ENCODE measurements at regions not wholly inside any gene's neighbourhood (a gene's known extent, or its start where the extent isn't known, plus 50 kb on each side); places are given as distances from the start of the nearest gene placed in this dataset.

- no peaks in the 10 kb centered on the region for H3K27me3 ChIP-seq
- no peak overlapping the region for H3K27ac ChIP-seq
- DNase-seq (ENCODE audit: low spot score in 2 of 2), result no peak
- H3K4me3 ChIP-seq, result no peak overlapping the region
- H3K4me1 ChIP-seq, result no peaks in the 10 kb centered on the region
- 92 to 98% methylated on average over 2 of the region's 2 CpGs for WGBS, 2 donors
- no peaks in the 10 kb centered on the region for H3K36me3 ChIP-seq
- H3K9me3 ChIP-seq, result no peaks in the 10 kb centered on the region
- TF ChIP-seq, protein P1, sequence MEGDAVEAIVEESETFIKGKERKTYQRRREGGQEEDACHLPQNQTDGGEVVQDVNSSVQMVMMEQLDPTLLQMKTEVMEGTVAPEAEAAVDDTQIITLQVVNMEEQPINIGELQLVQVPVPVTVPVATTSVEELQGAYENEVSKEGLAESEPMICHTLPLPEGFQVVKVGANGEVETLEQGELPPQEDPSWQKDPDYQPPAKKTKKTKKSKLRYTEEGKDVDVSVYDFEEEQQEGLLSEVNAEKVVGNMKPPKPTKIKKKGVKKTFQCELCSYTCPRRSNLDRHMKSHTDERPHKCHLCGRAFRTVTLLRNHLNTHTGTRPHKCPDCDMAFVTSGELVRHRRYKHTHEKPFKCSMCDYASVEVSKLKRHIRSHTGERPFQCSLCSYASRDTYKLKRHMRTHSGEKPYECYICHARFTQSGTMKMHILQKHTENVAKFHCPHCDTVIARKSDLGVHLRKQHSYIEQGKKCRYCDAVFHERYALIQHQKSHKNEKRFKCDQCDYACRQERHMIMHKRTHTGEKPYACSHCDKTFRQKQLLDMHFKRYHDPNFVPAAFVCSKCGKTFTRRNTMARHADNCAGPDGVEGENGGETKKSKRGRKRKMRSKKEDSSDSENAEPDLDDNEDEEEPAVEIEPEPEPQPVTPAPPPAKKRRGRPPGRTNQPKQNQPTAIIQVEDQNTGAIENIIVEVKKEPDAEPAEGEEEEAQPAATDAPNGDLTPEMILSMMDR (IDR thresholded peaks at IDR 0.05), result no peak
- TF ChIP-seq EP300 (IDR thresholded peaks at IDR 0.05) (no peak), POLR2A (IDR thresholded peaks at IDR 0.05) (no peak)
Measured at GRCh38 chr16:79868841-79869240, 268.3 kb upstream of the MAF start.

DNA sequence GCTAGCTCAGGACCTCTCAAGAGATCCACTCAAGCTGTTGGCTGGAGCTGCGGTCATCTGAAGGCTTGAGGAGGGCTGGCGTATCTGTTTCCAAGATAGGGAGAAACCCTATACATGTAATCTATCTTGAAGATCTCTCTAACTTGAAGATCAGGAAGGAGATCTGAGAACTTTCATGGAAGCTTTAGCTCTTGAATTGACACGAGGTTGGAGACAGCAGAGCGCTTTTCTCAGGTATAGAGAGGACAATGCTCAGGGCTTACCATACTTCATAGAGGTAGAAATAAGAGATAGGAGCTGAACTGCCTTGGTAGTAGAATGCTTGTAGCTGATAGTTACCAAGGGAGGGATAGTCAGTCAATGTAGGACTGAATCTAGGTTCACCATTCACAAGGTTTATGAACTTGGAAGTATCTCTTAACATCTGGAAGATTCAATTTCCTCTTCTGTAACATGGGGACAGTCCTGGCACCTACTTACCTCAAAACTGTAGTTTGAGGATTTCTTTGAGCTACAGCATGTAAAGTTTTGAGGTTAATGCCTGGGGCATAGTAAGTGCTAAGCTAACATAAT lies 267.0 kb upstream of the MAF start:
- Histone ChIP-seq H3K27me3 (no peaks in the 10 kb centered on the region), H3K4me3 (no peak overlapping the region), H3K4me1 (no peaks in the 10 kb centered on the region), H3K9me3 (no peaks in the 10 kb centered on the region), H3K36me3 (no peaks in the 10 kb centered on the region), H3K27ac (no peak overlapping the region)
- 91 to 96% methylated on average over 4 of the region's 4 CpGs for WGBS, 2 donors
- DNase-seq (ENCODE audit: low spot score in 2 of 2), result no peak
- no peak for TF ChIP-seq POLR2A (IDR thresholded peaks at IDR 0.05)
- TF ChIP-seq, protein P1 (IDR thresholded peaks at IDR 0.05), result no peak
- no peak for TF ChIP-seq EP300 (IDR thresholded peaks at IDR 0.05)

DNA sequence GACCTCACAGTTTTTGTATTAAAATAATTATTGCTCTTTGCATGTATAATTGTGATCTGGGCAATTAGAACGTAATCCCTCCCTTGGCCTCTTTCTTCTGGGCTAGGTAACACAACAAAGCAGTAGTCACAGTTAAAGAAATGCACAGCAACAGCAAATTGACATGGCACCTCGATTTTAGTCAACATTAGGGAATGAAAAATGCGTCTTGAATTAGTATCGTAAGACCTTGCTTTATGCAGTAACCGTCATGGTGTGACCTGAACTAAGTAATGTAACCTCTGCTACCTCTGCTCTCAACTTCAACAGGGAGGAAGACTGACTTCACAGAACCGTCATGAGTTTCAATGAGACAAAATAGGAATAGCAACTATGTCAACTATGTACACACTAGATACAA lies 265.4 kb upstream of the MAF start:
- no peaks in the 10 kb centered on the region for H3K27me3 ChIP-seq
- H3K9me3 ChIP-seq, result no peaks in the 10 kb centered on the region
- H3K4me3 ChIP-seq, result no peak overlapping the region
- no peak for TF ChIP-seq EP300 (IDR thresholded peaks at IDR 0.05)
- TF ChIP-seq POLR2A (IDR thresholded peaks at IDR 0.05), result no peak
- TF ChIP-seq, protein P1 (IDR thresholded peaks at IDR 0.05), result no peak
- WGBS, 2 donors, result 78 to 84% methylated on average over 6 of the region's 6 CpGs
- DNase-seq (ENCODE audit: low spot score in 2 of 2), result no peak
- no peaks in the 10 kb centered on the region for H3K4me1 ChIP-seq
- no peak overlapping the region for H3K27ac ChIP-seq
- no peaks in the 10 kb centered on the region for H3K36me3 ChIP-seq

GRCh38 chr16:79864781-79865391 lies 264.3 kb upstream of the MAF start:
- Histone ChIP-seq H3K4me3 (no peak overlapping the region), H3K27ac (no peak overlapping the region), H3K4me1 (no peaks in the 10 kb centered on the region), H3K36me3 (no peaks in the 10 kb centered on the region), H3K27me3 (no peaks in the 10 kb centered on the region), H3K9me3 (no peaks in the 10 kb centered on the region)
- no peak for DNase-seq (ENCODE audit: low spot score in 2 of 2)
- WGBS, 2 donors, result 94 to 96% methylated on average over 7 of the region's 7 CpGs
- TF ChIP-seq, protein P1 (IDR thresholded peaks at IDR 0.05), result no peak
- TF ChIP-seq POLR2A (IDR thresholded peaks at IDR 0.05) (no peak), EP300 (IDR thresholded peaks at IDR 0.05) (no peak)

DNA sequence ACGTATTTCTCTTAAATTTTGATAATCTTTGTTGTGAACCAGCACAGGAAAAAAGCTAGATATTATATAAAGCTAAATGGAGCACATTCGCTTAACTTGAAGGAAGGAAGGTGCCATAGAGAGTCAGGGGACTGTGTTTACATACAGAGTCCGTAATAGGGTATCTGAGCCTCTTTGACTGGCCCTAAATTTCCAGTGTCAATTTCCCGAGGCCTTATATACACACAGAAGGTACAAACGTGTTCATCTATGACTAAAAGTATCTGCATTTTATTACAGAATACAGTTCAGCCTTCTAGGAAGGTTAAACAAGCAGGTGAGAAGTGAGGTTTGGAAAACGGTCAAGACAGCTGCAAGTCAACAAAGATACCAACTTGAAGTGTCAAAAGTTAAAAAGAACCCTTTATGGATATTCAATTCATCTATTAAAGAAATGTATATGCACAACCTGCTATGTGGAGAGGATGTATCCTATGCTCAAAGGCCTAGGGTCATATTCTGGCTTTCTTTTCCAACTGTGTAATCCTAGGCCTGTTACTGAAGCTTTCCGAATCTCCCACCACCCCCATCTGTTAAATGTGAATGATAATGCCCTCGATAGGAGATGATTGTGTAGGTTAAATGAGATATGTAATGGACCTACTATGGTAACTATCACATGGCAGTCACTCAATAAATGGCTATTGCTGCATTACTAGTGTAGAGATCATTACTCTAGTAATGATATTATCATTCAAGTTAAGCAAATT lies 263.7 kb upstream of the MAF start:
- Histone ChIP-seq H3K27me3 (no peaks in the 10 kb centered on the region), H3K36me3 (no peaks in the 10 kb centered on the region), H3K9me3 (no peaks in the 10 kb centered on the region), H3K4me1 (no peaks in the 10 kb centered on the region), H3K27ac (no peak overlapping the region), H3K4me3 (no peak overlapping the region)
- WGBS, 2 donors, result 76 to 81% methylated on average over 8 of the region's 8 CpGs
- TF ChIP-seq, protein P1 (IDR thresholded peaks at IDR 0.05), result no peak
- TF ChIP-seq POLR2A (IDR thresholded peaks at IDR 0.05) (no peak), EP300 (IDR thresholded peaks at IDR 0.05) (no peak)
- DNase-seq (ENCODE audit: low spot score in 2 of 2), result no peak
